SK-N-MC (cell line): ENCODE measurements at regions not wholly inside any gene's neighbourhood (a gene's known extent, or its start where the extent isn't known, plus 50 kb on each side); places are given as distances from the start of the nearest gene placed in this dataset.

Experiments
- DNase-seq: peaks from one replicate; pipeline ENCODE4 v3.0.0-alpha.2; 2011; ENCODE audit warnings: low read depth, low spot score
- H3K27ac ChIP-seq: fragments of 200-600 bp; sonication (generic); 2 replicates; pipeline ENCODE4 v1.5.1; 2016; ENCODE audit warnings: mixed run types
- H3K36me3 ChIP-seq: fragments of 200-600 bp; sonication (generic); 2 replicates; pipeline ENCODE4 v1.6.1; 2017; ENCODE audit warnings: antibody characterized with exemption, low read length, mixed read lengths; ENCODE audit not compliant: insufficient read depth
- H3K4me3 ChIP-seq: fragments of 200-600 bp; sonication (generic); 2 replicates; pipeline ENCODE4 v1.5.1; 2016
- H3K9ac ChIP-seq: fragments of 200-600 bp; sonication (generic); 2 replicates; pipeline ENCODE4 v1.8.0; 2017; ENCODE audit warnings: mixed run types, mixed read lengths; ENCODE audit not compliant: insufficient read length
- H3K9me3 ChIP-seq: fragments of 200-600 bp; sonication (generic); 2 replicates; pipeline ENCODE4 v1.6.1; 2017; ENCODE audit warnings: low read depth, mild to moderate bottlenecking, antibody characterized with exemption, low read length, moderate library complexity, mixed read lengths
- EZH2 ChIP-seq: fragments of 200-600 bp; sonication (generic); IDR thresholded peaks from one replicate; pipeline ENCODE4 v1.6.1; 2017; ENCODE audit warnings: antibody characterized with exemption
- FOXP2 ChIP-seq: optimal IDR thresholded peaks from 2 replicates; pipeline ENCODE3; 2011; ENCODE audit warnings: mild to moderate bottlenecking, moderate library complexity; ENCODE audit not compliant: insufficient read depth; ENCODE audit errors: extremely low read length, control extremely low read depth
- POLR2AphosphoS5 ChIP-seq: IDR thresholded peaks from 2 replicates; pipeline ENCODE4 v1.6.1; 2012; ENCODE audit warnings: mild to moderate bottlenecking, low read depth, low read length, borderline replicate concordance

DNA sequence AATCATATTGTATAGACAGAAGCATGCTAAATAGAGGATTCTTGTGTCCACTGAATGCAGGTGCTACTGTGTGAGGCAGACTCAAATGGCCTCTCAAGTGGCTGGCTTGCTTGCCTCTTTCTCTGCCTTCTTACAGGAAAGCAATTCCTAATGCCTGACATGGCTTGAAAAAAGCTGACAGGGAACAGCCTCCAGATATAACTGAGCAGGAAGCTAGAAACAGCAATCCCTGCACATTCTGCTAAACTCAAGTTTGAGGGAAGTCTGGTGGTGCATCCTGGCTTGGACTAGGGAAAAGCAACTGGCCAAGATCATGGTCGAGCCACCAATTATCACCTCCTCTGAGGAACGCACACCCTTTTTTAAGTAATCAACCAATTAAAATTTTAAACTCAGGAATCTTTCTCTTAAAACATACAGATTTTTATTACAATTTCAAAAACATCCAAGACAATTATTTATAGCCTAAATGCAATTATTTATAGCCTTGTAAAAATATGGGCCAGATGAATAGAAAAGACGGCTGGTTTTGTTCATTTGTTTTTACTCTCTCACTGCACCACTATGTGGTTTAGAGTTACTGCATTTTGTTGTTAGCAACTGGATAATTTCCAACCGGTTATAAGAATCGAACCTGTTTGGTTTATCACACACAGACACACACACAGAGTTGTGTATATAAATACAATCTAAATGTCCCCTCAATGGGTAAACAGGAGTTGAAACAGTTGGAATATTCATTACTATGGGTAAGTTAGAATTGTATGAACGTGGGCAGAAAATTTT, 290.9 kb upstream of the ANKRD55 start:
- Histone ChIP-seq H3K36me3 (no peaks in the 10 kb centered on the region), H3K9ac (peak overlapping the region; percentile 23), H3K9me3 (no peaks in the 10 kb centered on the region), H3K4me3 (peak overlapping the region; percentile 58), H3K27ac (peak overlapping the region; percentile 81)
- TF ChIP-seq POLR2AphosphoS5, result no peak
- TF ChIP-seq EZH2, result no peak
- TF ChIP-seq FOXP2, result no peak
- peak; percentile 6 for DNase-seq

DNA sequence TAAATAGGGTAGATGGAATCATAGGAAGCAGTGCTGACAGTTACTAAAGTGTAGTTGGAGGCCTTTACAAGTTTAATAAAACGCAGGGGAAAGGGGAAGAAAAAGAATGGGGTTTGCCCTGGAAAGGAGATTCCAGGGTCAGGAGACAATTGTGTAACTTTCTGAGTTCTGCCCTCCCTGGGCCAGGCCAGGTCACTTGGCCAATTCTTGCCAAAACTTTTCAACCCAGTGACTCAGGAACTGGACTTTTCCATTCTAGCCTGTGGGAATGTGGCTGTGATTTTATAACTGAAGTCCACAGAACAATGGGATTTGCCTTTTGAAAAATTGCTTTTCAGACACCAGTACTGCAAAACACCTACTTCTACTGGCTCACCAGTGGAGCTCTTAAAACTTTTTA, 289.8 kb upstream of the ANKRD55 start:
- Histone ChIP-seq H3K4me3 (no peak overlapping the region), H3K36me3 (no peaks in the 10 kb centered on the region), H3K9me3 (no peaks in the 10 kb centered on the region), H3K27ac (no peak overlapping the region; the same call in 1 of the 2 replicates), H3K9ac (no peak overlapping the region)
- DNase-seq, result no peak
- TF ChIP-seq EZH2, result no peak
- TF ChIP-seq POLR2AphosphoS5, result no peak
- no peak for TF ChIP-seq FOXP2

DNA sequence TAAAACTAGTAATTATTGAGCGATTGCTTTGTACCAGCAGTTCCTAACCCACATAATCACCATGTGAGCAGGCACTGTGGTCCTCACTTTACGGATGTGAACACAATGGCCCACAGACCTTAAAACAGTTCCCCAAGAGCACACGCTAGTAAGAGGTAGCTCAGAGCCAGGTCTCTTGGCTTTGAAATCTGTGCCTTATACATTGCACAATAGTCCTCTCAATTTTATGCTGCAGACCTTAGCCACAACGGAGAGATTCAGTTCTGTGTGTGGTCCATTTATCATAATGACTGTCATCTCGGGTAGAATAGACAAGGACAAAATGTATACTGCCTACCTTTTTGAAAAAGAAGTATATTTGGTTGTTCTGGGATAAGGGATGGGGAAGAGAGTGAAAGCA, 289.0 kb upstream of the ANKRD55 start:
- H3K27ac ChIP-seq, result no peak overlapping the region
- H3K36me3 ChIP-seq, result no peaks in the 10 kb centered on the region
- DNase-seq, result no peak
- H3K9ac ChIP-seq, result no peak overlapping the region
- H3K4me3 ChIP-seq, result no peak overlapping the region
- no peaks in the 10 kb centered on the region for H3K9me3 ChIP-seq
- TF ChIP-seq EZH2, result no peak
- no peak for TF ChIP-seq POLR2AphosphoS5
- TF ChIP-seq FOXP2, result no peak

DNA sequence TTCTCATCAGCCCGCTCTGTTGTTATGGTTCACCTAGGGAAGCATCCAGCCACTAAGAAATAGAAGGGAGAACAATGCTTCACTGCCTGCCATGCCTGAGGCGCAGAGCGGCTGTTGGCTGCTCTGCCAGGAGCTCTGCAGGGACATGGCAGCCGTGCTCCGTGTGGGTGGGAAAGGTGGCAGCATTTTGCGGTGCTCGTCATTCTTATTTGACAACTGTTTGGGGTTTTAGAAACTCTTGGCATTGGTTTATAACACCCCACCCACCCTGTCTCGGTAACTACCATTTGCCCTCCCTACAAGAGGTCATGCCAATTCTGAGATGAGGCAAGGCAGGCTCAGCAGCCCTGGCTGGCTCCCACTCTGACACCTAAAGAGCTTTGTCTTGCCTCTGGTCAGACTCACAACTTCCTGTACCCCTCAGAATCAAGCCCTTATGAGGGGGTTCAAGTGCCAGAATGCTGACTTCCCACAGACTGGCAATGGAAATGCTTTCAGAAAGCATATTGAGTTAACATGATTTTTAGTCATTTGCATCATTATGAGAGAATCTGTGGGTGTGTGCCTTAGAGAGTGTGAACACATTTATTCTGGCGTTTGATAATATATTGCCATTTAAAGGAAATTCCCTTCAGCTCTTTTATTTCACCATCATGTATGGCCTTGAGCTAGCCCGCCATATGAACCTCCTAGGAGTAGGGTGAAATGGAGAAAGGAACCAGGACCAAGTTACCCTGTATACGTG, 288.0 kb upstream of the ANKRD55 start:
- TF ChIP-seq EZH2 (no peak), POLR2AphosphoS5 (no peak), FOXP2 (no peak)
- Histone ChIP-seq H3K9me3 (no peaks in the 10 kb centered on the region), H3K4me3 (no peak overlapping the region), H3K36me3 (no peaks in the 10 kb centered on the region), H3K9ac (no peak overlapping the region), H3K27ac (no peak overlapping the region)
- no peak for DNase-seq

DNA sequence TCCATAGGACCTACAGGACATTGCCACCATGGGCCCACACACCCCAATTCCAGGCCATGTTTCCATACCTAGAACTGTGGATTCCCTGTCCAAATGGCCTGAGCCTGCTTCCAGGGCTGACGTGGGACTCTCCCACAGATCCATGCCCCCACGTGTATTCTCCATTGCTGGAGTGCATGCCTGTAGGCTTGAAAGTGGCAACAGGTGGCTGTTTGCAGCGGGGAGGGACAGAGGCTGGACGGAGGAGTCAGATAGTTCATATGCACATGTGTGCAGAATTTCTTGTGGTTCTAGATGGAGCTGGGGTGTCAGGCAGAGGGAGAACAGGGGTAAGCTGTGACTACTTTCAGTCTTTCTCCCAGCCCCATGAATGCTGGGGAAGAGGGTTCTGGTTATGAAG, 285.7 kb upstream of the ANKRD55 start:
- no peak overlapping the region for H3K4me3 ChIP-seq
- H3K36me3 ChIP-seq, result no peaks in the 10 kb centered on the region
- H3K9me3 ChIP-seq, result no peaks in the 10 kb centered on the region
- no peak overlapping the region for H3K27ac ChIP-seq
- TF ChIP-seq POLR2AphosphoS5 (no peak), FOXP2 (no peak), EZH2 (no peak)
- DNase-seq, result no peak
- no peak overlapping the region for H3K9ac ChIP-seq

DNA sequence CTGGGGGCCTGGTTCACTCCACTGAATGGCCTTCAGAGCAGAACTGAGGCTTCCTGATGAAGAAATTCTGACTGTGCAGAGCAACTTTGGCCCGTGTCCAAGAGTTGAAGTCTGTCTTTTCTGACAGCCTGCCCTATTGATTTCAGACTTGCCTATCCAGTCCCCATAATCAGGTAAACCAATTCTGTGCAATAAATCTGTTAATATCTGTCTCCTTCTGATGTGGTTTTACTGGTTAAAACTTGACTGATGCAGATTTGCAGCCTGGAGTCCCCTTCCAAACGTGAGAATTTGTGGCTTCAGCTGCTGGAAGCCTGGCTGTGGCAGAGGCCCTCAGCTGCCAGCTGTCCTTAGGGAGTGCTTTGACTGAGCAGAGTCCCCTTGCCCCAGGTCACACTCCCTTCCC, 283.9 kb upstream of the ANKRD55 start:
- H3K9ac ChIP-seq, result no peak overlapping the region
- H3K4me3 ChIP-seq, result no peak overlapping the region
- H3K36me3 ChIP-seq, result no peaks in the 10 kb centered on the region
- no peak for TF ChIP-seq EZH2
- no peak for TF ChIP-seq POLR2AphosphoS5
- no peak for TF ChIP-seq FOXP2
- no peak for DNase-seq
- H3K27ac ChIP-seq, result no peak overlapping the region
- no peaks in the 10 kb centered on the region for H3K9me3 ChIP-seq

DNA sequence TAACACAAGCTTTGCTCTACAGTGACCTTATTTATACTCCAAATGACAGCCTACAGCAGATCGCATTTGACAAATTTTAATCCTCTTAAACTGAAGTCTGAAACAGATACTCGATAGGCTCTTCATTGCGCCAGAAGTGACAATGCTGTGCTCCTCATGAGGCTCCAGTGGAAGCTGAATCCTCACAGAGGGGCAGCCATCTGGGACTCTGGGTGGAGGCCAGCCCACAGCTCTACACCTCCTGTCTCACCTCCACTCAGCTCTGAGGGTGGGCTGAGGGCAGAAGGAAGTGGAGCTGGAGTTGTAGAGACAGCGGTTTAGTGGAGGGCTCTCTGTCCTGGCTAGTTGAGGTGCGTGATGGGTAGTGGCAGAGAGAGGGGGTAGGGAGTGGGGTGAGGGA, 283.3 kb upstream of the ANKRD55 start:
- H3K9me3 ChIP-seq, result no peaks in the 10 kb centered on the region
- H3K36me3 ChIP-seq, result no peaks in the 10 kb centered on the region
- TF ChIP-seq FOXP2, result no peak
- TF ChIP-seq EZH2, result no peak
- H3K27ac ChIP-seq, result no peak overlapping the region
- H3K9ac ChIP-seq, result no peak overlapping the region
- no peak overlapping the region for H3K4me3 ChIP-seq
- no peak for DNase-seq

DNA sequence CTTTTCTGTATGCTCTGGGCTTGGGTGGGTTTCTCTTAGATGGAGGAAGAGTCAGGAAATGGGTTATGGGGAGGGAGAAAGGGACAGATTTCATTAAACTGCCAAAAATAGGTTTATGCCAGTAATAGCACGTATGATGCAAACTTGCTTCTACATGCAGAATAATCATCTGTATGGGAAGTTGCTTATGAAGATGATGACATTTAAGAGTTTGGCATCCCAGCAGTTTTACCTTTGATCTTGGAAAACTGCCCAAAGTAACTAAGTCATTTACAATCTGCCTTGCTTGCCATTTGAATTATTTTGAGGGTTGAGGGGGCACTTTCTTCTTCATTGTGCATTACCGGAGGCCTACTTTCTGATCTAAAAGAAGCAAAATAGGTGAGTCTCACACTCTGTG, 282.9 kb upstream of the ANKRD55 start:
- Histone ChIP-seq H3K9ac (no peak overlapping the region), H3K4me3 (no peak overlapping the region), H3K9me3 (no peaks in the 10 kb centered on the region), H3K36me3 (no peaks in the 10 kb centered on the region), H3K27ac (no peak overlapping the region)
- no peak for DNase-seq
- TF ChIP-seq POLR2AphosphoS5 (no peak), FOXP2 (no peak), EZH2 (no peak)
